Spleen (tissue), 11 donors: ENCODE measurements at regions not wholly inside any gene's neighbourhood (a gene's known extent, or its start where the extent isn't known, plus 50 kb on each side); places are given as distances from the start of the nearest gene placed in this dataset.
A peak's percentile ranks its signal among the peaks of the same experiment; 100 is the strongest.

ENCODE experiments used
- DNase-seq: peaks from one replicate; pipeline ENCODE4 v3.0.0-alpha.2; 2020
- H3K27ac ChIP-seq, 8 donors: fragments of 200-600 bp; sonication (generic) in 7 of 8; 1 replicate in 4 of 8; 2 replicates in 4 of 8; pipeline versions ENCODE4 v1.5.0 to v1.8.0; 2016 to 2021; ENCODE audit warnings: inconsistent platforms in 4 of 8, mild to moderate bottlenecking in 4 of 8, moderate library complexity in 1 of 8
- H3K27me3 ChIP-seq, 7 donors: fragments of 200-600 bp; sonication (generic) in 6 of 7; replicated peaks in 1 of 7; 1 replicate in 4 of 7; 2 replicates in 3 of 7; pipeline versions ENCODE4 v1.5.0 to v1.8.0; 2016 to 2021; ENCODE audit warnings: inconsistent platforms in 3 of 7, mild to moderate bottlenecking in 1 of 7
- H3K36me3 ChIP-seq, 6 donors: fragments of 200-600 bp; sonication (generic) in 5 of 6; 1 replicate in 4 of 6; 2 replicates in 2 of 6; pipeline versions ENCODE4 v1.5.0 to v1.8.0; 2016 to 2021; ENCODE audit warnings: inconsistent platforms in 2 of 6
- H3K4me1 ChIP-seq, 6 donors: fragments of 200-600 bp; sonication (generic) in 5 of 6; 1 replicate in 3 of 6; 2 replicates in 3 of 6; pipeline versions ENCODE4 v1.5.0 to v1.8.0; 2016 to 2021; ENCODE audit warnings: inconsistent platforms in 3 of 6
- H3K4me3 ChIP-seq, 8 donors: fragments of 200-600 bp; sonication (generic) in 7 of 8; 1 replicate in 4 of 8; 2 replicates in 4 of 8; pipeline versions ENCODE4 v1.5.0 to v1.8.0; 2016 to 2021; ENCODE audit warnings: inconsistent platforms in 4 of 8, mild to moderate bottlenecking in 4 of 8, moderate library complexity in 2 of 8
- H3K9me3 ChIP-seq, 8 donors: fragments of 200-600 bp; sonication (generic) in 7 of 8; 1 replicate in 4 of 8; 2 replicates in 4 of 8; pipeline versions ENCODE4 v1.5.0 to v1.8.0; 2016 to 2021; ENCODE audit warnings: inconsistent platforms in 4 of 8
- CTCF ChIP-seq, 11 experiments: fragments of 200-600 bp in 7 of 11; fragments of 450-650 bp in 4 of 11; sonication (generic) in 4 of 11; IDR thresholded peaks in 8 of 11; conservative IDR thresholded peaks in 3 of 11; 1 replicate in 7 of 11; 2 replicates in 4 of 11; pipeline versions ENCODE4 v1.4.0 to v1.8.0; 2016 to 2021; ENCODE audit warnings: antibody characterized with exemption in 11 of 11, inconsistent platforms in 4 of 11, mild to moderate bottlenecking in 1 of 11
- POLR2A ChIP-seq, 3 donors: fragments of 450-650 bp; IDR thresholded peaks; one replicate each; pipeline ENCODE4 v1.5.1; 2017; ENCODE audit warnings: antibody characterized with exemption in 3 of 3, mild to moderate bottlenecking in 1 of 3
- POLR2AphosphoS5 ChIP-seq, 3 donors: sonication (generic); formaldehyde crosslinking; IDR thresholded peaks; one replicate each; pipeline ENCODE4 v1.5.1; 2017; ENCODE audit warnings: antibody characterized with exemption in 3 of 3
- WGBS, 5 donors: extraction: QIAGEN DNeasy Blood & Tissue Kit in 3 of 5; methylation state at CpG; one replicate each; pipeline versions ENCODE4 v1.1.5 to v1.1.7; 2013 to 2018; 5-methylcytosine and 5-hydroxymethylcytosine counted together
- intact Hi-C: fragments of 100-400 bp; cut with DNase I; formaldehyde crosslinking; loops from one replicate; pipeline ENCODE4 v1.15.0; 2023; ENCODE audit warnings: low total_unique reads
- donor health status: healthy with polysubstance abuse.
- donor health status: DM: no; HTN: no; CAD: no; lungs with moderate emphysema.
- donor health status: DM: no; HTN: no; CAD: no.
- donor health status: Bipolar disorder and iron deficiency.
- donor health status: healthy.
- donor health status: DM: no; HTN: no; CAD: no.
- donor health status: DM: yes; HTN: yes; CAD: no.

- Histone ChIP-seq H3K36me3 (no peaks in the 10 kb centered on the region), H3K4me3 (no peak overlapping the region), H3K4me1 (no peaks in the 10 kb centered on the region), H3K27ac (no peak overlapping the region), H3K9me3 (no peaks in the 10 kb centered on the region), H3K27me3 (no peaks in the 10 kb centered on the region)
- TF ChIP-seq POLR2AphosphoS5 (IDR thresholded peaks at IDR 0.05) (no peak), POLR2A (IDR thresholded peaks at IDR 0.05) (no peak), CTCF (IDR thresholded peaks at IDR 0.05 in 8 of 11, conservative IDR thresholded peaks at IDR 0.05 in 3 of 11) (no peak)
- WGBS, 5 donors: 48 to 69% (median 50%) methylated on average over 8 of the region's 8 CpGs
- intact Hi-C loops: no loop called here
- no peak for DNase-seq
These were observed 59.1 kb upstream of the OTOGL start for GRCh38 chr12:80040075-80040738.

GRCh38 chr12:80038062-80038560 lies 61.2 kb upstream of the OTOGL start:
- no peaks in the 10 kb centered on the region for H3K9me3 ChIP-seq
- intact Hi-C loops: no loop called here
- no peak overlapping the region for H3K4me3 ChIP-seq
- WGBS, 5 donors: 81 to 89% (median 86%) methylated on average over 4 of the region's 4 CpGs
- DNase-seq: no peak
- no peaks in the 10 kb centered on the region for H3K27me3 ChIP-seq
- H3K27ac ChIP-seq: no peak overlapping the region
- no peaks in the 10 kb centered on the region for H3K36me3 ChIP-seq
- H3K4me1 ChIP-seq: no peaks in the 10 kb centered on the region
- no peak for TF ChIP-seq CTCF (IDR thresholded peaks at IDR 0.05 in 8 of 11, conservative IDR thresholded peaks at IDR 0.05 in 3 of 11)
- no peak for TF ChIP-seq POLR2AphosphoS5 (IDR thresholded peaks at IDR 0.05)
- no peak for TF ChIP-seq POLR2A (IDR thresholded peaks at IDR 0.05)

- WGBS, 5 donors: 66 to 84% (median 72%) methylated on average over 2 of the region's 2 CpGs
- Histone ChIP-seq H3K27me3 (no peaks in the 10 kb centered on the region), H3K27ac (peak overlapping the region in 1 of 8 donors; percentile 26), H3K4me3 (no peak overlapping the region), H3K9me3 (no peaks in the 10 kb centered on the region), H3K4me1 (no peaks in the 10 kb centered on the region), H3K36me3 (no peaks in the 10 kb centered on the region)
- DNase-seq: no peak
- intact Hi-C loops: no loop called here
- TF ChIP-seq POLR2AphosphoS5 (IDR thresholded peaks at IDR 0.05) (no peak), CTCF (IDR thresholded peaks at IDR 0.05 in 8 of 11, conservative IDR thresholded peaks at IDR 0.05 in 3 of 11) (no peak), POLR2A (IDR thresholded peaks at IDR 0.05) (no peak)
These were observed 65.9 kb upstream of the OTOGL start for GRCh38 chr12:80033448-80033847.

- WGBS, 5 donors: 67 to 79% (median 73%) methylated on average over 1 of the region's 1 CpG
- Histone ChIP-seq H3K9me3 (no peaks in the 10 kb centered on the region), H3K27ac (peak overlapping the region in 1 of 8 donors; percentile 26), H3K4me3 (no peak overlapping the region), H3K36me3 (no peaks in the 10 kb centered on the region), H3K4me1 (no peaks in the 10 kb centered on the region), H3K27me3 (no peaks in the 10 kb centered on the region)
- no peak for DNase-seq
- TF ChIP-seq POLR2A (IDR thresholded peaks at IDR 0.05) (no peak), CTCF (IDR thresholded peaks at IDR 0.05 in 8 of 11, conservative IDR thresholded peaks at IDR 0.05 in 3 of 11) (no peak), POLR2AphosphoS5 (IDR thresholded peaks at IDR 0.05) (no peak)
- intact Hi-C loops: no loop called here
These were observed 66.4 kb upstream of the OTOGL start for GRCh38 chr12:80032946-80033345.
